T-helper 2 cell treated with Interferon-gamma antibody and Interleukin-4, amounts not matched to agents 5 μg/mL and 100 μg/mL, for 36 hours (primary cell): ENCODE measurements at regions not wholly inside any gene's neighbourhood (a gene's known extent, or its start where the extent isn't known, plus 50 kb on each side); places are given as distances from the start of the nearest gene placed in this dataset.
"Not testable (repeated sequence)": the region's sequence is repeated elsewhere in the genome, so short reads cannot be mapped to it uniquely, and the experiment has no call there.

Experiments used
- DNase-seq: peaks from one replicate; pipeline ENCODE4 v3.0.0; 2021; ENCODE audit warnings: low spot score
- H3K27ac Mint-ChIP-seq: one replicate; pipeline ENCODE4 v1.8.0; 2021; ENCODE audit warnings: mild to moderate bottlenecking, mixed read lengths
- H3K27me3 Mint-ChIP-seq: one replicate; pipeline ENCODE4 v1.8.0; 2021; ENCODE audit warnings: low read depth, mixed read lengths
- H3K36me3 Mint-ChIP-seq: one replicate; pipeline ENCODE4 v1.8.0; 2021; ENCODE audit warnings: low read depth, mixed read lengths
- H3K4me1 Mint-ChIP-seq: one replicate; pipeline ENCODE4 v1.8.0; 2021; ENCODE audit warnings: low read depth, mixed read lengths
- H3K4me3 Mint-ChIP-seq: one replicate; pipeline ENCODE4 v1.8.0; 2022; ENCODE audit warnings: mild to moderate bottlenecking, moderate library complexity, mixed read lengths
- H3K9me3 Mint-ChIP-seq: one replicate; pipeline ENCODE4 v1.8.0; 2021; ENCODE audit warnings: mixed read lengths

- peaks cover 2% of the 10 kb centered on the region for H3K4me1 Mint-ChIP-seq
- peaks cover 4% of the 10 kb centered on the region for H3K27me3 Mint-ChIP-seq
- H3K4me3 Mint-ChIP-seq, result no peak overlapping the region
- H3K27ac Mint-ChIP-seq, result no peak overlapping the region
- peaks cover 17% of the 10 kb centered on the region for H3K36me3 Mint-ChIP-seq
- no peaks in the 10 kb centered on the region for H3K9me3 Mint-ChIP-seq
- no peak for DNase-seq
These were observed 110.1 kb upstream of the SMURF2 start for GRCh38 chr17:64771980-64772844.

GRCh38 chr17:64769712-64770111, 107.6 kb upstream of the SMURF2 start:
- Mint-ChIP-seq H3K36me3 (peaks cover 21% of the 10 kb centered on the region), H3K9me3 (no peaks in the 10 kb centered on the region), H3K4me1 (peaks cover 3% of the 10 kb centered on the region), H3K27ac (no peak overlapping the region), H3K4me3 (no peak overlapping the region), H3K27me3 (no peaks in the 10 kb centered on the region)
- DNase-seq, result no peak

GRCh38 chr17:64767269-64767997, 105.3 kb upstream of the SMURF2 start:
- Mint-ChIP-seq H3K27ac (no peak overlapping the region), H3K27me3 (no peaks in the 10 kb centered on the region), H3K4me1 (peaks cover 3% of the 10 kb centered on the region)

GRCh38 chr17:64765191-64765889, 103.2 kb upstream of the SMURF2 start:
- Mint-ChIP-seq H3K9me3 (no peaks in the 10 kb centered on the region), H3K36me3 (peaks cover 25% of the 10 kb centered on the region), H3K4me3 (no peak overlapping the region), H3K27me3 (no peaks in the 10 kb centered on the region), H3K27ac (no peak overlapping the region), H3K4me1 (peaks cover 3% of the 10 kb centered on the region)
- DNase-seq, result no peak

More at GRCh38 chr17:64767269-64767997, 105.3 kb upstream of the SMURF2 start:
- no peak for DNase-seq
- Mint-ChIP-seq H3K36me3 (peaks cover 30% of the 10 kb centered on the region), H3K9me3 (no peaks in the 10 kb centered on the region), H3K4me3 (no peak overlapping the region)

- H3K9me3 Mint-ChIP-seq, result no peaks in the 10 kb centered on the region
- H3K36me3 Mint-ChIP-seq, result peaks cover 39% of the 10 kb centered on the region
- no peak overlapping the region for H3K4me3 Mint-ChIP-seq
- DNase-seq, result no peak
- H3K4me1 Mint-ChIP-seq, result no peaks in the 10 kb centered on the region
- H3K27me3 Mint-ChIP-seq, result no peaks in the 10 kb centered on the region
- no peak overlapping the region for H3K27ac Mint-ChIP-seq
These were observed 89.0 kb upstream of the SMURF2 start for GRCh38 chr17:64750891-64751677.

- no peaks in the 10 kb centered on the region for H3K4me1 Mint-ChIP-seq
- no peaks in the 10 kb centered on the region for H3K9me3 Mint-ChIP-seq
- H3K36me3 Mint-ChIP-seq, result peaks cover 35% of the 10 kb centered on the region
- H3K27ac Mint-ChIP-seq, result no peak overlapping the region
- no peak for DNase-seq
- H3K4me3 Mint-ChIP-seq, result no peak overlapping the region
- H3K27me3 Mint-ChIP-seq, result no peaks in the 10 kb centered on the region
These were observed 88.4 kb upstream of the SMURF2 start for GRCh38 chr17:64750478-64750877.

GRCh38 chr17:64749306-64749705, 87.2 kb upstream of the SMURF2 start:
- no peaks in the 10 kb centered on the region for H3K27me3 Mint-ChIP-seq
- no peak overlapping the region for H3K27ac Mint-ChIP-seq
- no peak overlapping the region for H3K4me3 Mint-ChIP-seq
- no peaks in the 10 kb centered on the region for H3K9me3 Mint-ChIP-seq
- DNase-seq, result no peak
- no peaks in the 10 kb centered on the region for H3K4me1 Mint-ChIP-seq
- H3K36me3 Mint-ChIP-seq, result peaks cover 32% of the 10 kb centered on the region

GRCh38 chr17:64747938-64748540, 85.9 kb upstream of the SMURF2 start:
- Mint-ChIP-seq H3K27ac (no peak overlapping the region), H3K27me3 (no peaks in the 10 kb centered on the region), H3K36me3 (peaks cover 25% of the 10 kb centered on the region)

GRCh38 chr17:64742326-64742725, 80.2 kb upstream of the SMURF2 start:
- no peak for DNase-seq
- H3K4me3 Mint-ChIP-seq, result no peak overlapping the region
- no peak overlapping the region for H3K27ac Mint-ChIP-seq
- H3K27me3 Mint-ChIP-seq, result no peaks in the 10 kb centered on the region
- no peaks in the 10 kb centered on the region for H3K36me3 Mint-ChIP-seq
- no peaks in the 10 kb centered on the region for H3K9me3 Mint-ChIP-seq
- peaks cover 7% of the 10 kb centered on the region for H3K4me1 Mint-ChIP-seq

More at GRCh38 chr17:64747938-64748540, 85.9 kb upstream of the SMURF2 start:
- H3K4me1 Mint-ChIP-seq, result no peaks in the 10 kb centered on the region
- H3K4me3 Mint-ChIP-seq, result no peak overlapping the region
- DNase-seq, result no peak
- H3K9me3 Mint-ChIP-seq, result no peaks in the 10 kb centered on the region

- not testable (repeated sequence) for H3K9me3 Mint-ChIP-seq, DNase-seq, H3K36me3 Mint-ChIP-seq, H3K4me3 Mint-ChIP-seq, H3K4me1 Mint-ChIP-seq, H3K27ac Mint-ChIP-seq, H3K27me3 Mint-ChIP-seq
These were observed 79.8 kb upstream of the SMURF2 start for GRCh38 chr17:64741916-64742315.

- no peak for DNase-seq
- Mint-ChIP-seq H3K27ac (no peak overlapping the region), H3K36me3 (no peaks in the 10 kb centered on the region), H3K4me1 (peaks cover 12% of the 10 kb centered on the region), H3K27me3 (no peaks in the 10 kb centered on the region), H3K9me3 (no peaks in the 10 kb centered on the region), H3K4me3 (no peak overlapping the region)
These were observed 79.0 kb upstream of the SMURF2 start for GRCh38 chr17:64741038-64741641.

- no peak for DNase-seq
- H3K4me1 Mint-ChIP-seq, result peaks cover 12% of the 10 kb centered on the region
- H3K27ac Mint-ChIP-seq, result no peak overlapping the region
- H3K27me3 Mint-ChIP-seq, result no peaks in the 10 kb centered on the region
- H3K36me3 Mint-ChIP-seq, result no peaks in the 10 kb centered on the region
- H3K4me3 Mint-ChIP-seq, result no peak overlapping the region
- H3K9me3 Mint-ChIP-seq, result no peaks in the 10 kb centered on the region
These were observed 77.4 kb upstream of the SMURF2 start for GRCh38 chr17:64739316-64740058.
